ENCODE measurements at regions not wholly inside any gene's neighbourhood (a gene's known extent, or its start where the extent isn't known, plus 50 kb on each side); places are given as distances from the start of the nearest gene placed in this dataset.

GRCh38 chr1:2879591-2879990 lies 78.1 kb upstream of the TTC34 start:
- TF ChIP-seq CTCF (IDR thresholded peaks at IDR 0.05), result no peak
- no peak for TF ChIP-seq POLR2A (IDR thresholded peaks at IDR 0.05)

Measured in adrenal gland (tissue), 5 donors.